ENCODE measurements at regions not wholly inside any gene's neighbourhood (a gene's known extent, or its start where the extent isn't known, plus 50 kb on each side); places are given as distances from the start of the nearest gene placed in this dataset.

DNA sequence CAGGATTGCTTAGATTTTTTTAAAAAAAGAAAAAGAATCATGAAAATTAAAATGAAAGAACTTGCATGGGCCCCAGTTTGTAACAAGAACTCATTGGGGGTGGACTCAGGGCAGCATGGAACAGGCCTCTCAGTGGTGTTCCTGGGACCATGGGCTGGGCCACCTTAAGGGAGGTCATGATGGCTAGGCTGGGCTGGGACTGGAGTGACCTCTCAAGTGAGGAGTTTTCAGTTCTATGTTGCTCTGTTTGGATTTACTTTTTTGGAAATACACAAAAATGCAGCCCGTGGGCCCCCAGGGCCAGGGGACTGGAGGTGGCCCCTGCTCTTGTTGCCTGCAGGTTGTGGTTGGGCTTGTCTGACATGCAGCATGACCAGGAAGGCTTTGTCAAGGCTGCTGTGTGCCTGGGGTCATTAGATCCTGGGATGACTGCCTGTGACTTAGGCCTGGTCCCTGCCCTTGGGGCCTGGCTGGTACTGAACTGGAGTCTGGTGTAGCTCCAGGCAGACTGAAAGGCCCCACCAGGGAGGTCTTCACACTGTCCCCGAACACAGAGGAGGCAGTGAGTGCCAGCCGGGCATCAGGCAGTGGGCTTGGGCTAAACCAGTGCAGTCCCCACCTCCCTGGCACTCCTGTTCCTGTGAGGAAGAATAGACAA is 115.6 kb downstream of the GLI2 start:
- ChIA-PET RAD21 (ENCODE audit: low non-redundant PET in 1 of 2, low total read pairs in 2 of 2, uncharacterized antibody in 2 of 2, unreplicated experiment in 2 of 2) (no interaction called here), CTCF (no interaction called here), POLR2A (no interaction called here)
- no peak for ATAC-seq
- Histone ChIP-seq H3K9ac (ENCODE audit: low read length) (no peak overlapping the region), H4K20me1 (ENCODE audit: insufficient read depth) (no peaks in the 10 kb centered on the region), H3K4me1 (ENCODE audit: control insufficient read depth in 1 of 2, insufficient read depth in 2 of 2, low read length in 2 of 2) (peaks cover 0 to under 1% of the 10 kb centered on the region in 2 experiments; a peak in 1 of 4 replicates), H3K36me3 (ENCODE audit: control insufficient read depth in 1 of 2, insufficient read depth in 2 of 2, low read length in 2 of 2) (no peaks in the 10 kb centered on the region), H3K27me3 (ENCODE audit: insufficient read depth, low read length) (no peaks in the 10 kb centered on the region), H3K4me2 (ENCODE audit: low read length) (no peak overlapping the region), H3K9me3 (ENCODE audit: control insufficient read depth in 1 of 2, insufficient read depth in 1 of 2, low read depth in 1 of 2, low read length in 2 of 2) (no peaks in the 10 kb centered on the region), H3K27ac (ENCODE audit: low read depth, low read length) (no peak overlapping the region), H2AFZ (ENCODE audit: low read depth, low read length, poor library complexity, severe bottlenecking) (no peak overlapping the region), H3K9me2 (ENCODE audit: insufficient read depth) (no peaks in the 10 kb centered on the region), H3K79me2 (ENCODE audit: insufficient read depth, low read length) (no peaks in the 10 kb centered on the region), H3K4me3 (replicated peaks in 1 of 2; ENCODE audit: low read depth in 1 of 2, low read length in 2 of 2) (no peak overlapping the region)
- no peak for TF ChIP-seq YY1 (IDR thresholded peaks at IDR 0.05; ENCODE audit: extremely low read depth, insufficient replicate concordance, low read depth, low read length)
- TF ChIP-seq, protein P1, sequence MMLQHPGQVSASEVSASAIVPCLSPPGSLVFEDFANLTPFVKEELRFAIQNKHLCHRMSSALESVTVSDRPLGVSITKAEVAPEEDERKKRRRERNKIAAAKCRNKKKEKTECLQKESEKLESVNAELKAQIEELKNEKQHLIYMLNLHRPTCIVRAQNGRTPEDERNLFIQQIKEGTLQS (IDR thresholded peaks at IDR 0.05) = no peak
- TF ChIP-seq EZH2phosphoT487 (IDR thresholded peaks at IDR 0.05; ENCODE audit: borderline replicate concordance) = no peak
- TF ChIP-seq SIN3A (IDR thresholded peaks at IDR 0.05; ENCODE audit: low read depth) = no peak
- no peak for TF ChIP-seq SRF (IDR thresholded peaks at IDR 0.05; ENCODE audit: low read depth)
- TF ChIP-seq, protein P2, sequence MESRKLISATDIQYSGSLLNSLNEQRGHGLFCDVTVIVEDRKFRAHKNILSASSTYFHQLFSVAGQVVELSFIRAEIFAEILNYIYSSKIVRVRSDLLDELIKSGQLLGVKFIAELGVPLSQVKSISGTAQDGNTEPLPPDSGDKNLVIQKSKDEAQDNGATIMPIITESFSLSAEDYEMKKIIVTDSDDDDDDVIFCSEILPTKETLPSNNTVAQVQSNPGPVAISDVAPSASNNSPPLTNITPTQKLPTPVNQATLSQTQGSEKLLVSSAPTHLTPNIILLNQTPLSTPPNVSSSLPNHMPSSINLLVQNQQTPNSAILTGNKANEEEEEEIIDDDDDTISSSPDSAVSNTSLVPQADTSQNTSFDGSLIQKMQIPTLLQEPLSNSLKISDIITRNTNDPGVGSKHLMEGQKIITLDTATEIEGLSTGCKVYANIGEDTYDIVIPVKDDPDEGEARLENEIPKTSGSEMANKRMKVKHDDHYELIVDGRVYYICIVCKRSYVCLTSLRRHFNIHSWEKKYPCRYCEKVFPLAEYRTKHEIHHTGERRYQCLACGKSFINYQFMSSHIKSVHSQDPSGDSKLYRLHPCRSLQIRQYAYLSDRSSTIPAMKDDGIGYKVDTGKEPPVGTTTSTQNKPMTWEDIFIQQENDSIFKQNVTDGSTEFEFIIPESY (IDR thresholded peaks at IDR 0.05; ENCODE audit: extremely low read depth, insufficient replicate concordance, low read length) = no peak
- TF ChIP-seq JUND (IDR thresholded peaks at IDR 0.05) = no peak
- TF ChIP-seq, protein P3, sequence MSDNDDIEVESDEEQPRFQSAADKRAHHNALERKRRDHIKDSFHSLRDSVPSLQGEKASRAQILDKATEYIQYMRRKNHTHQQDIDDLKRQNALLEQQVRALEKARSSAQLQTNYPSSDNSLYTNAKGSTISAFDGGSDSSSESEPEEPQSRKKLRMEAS (IDR thresholded peaks at IDR 0.05) = no peak
- TF ChIP-seq, protein P4, sequence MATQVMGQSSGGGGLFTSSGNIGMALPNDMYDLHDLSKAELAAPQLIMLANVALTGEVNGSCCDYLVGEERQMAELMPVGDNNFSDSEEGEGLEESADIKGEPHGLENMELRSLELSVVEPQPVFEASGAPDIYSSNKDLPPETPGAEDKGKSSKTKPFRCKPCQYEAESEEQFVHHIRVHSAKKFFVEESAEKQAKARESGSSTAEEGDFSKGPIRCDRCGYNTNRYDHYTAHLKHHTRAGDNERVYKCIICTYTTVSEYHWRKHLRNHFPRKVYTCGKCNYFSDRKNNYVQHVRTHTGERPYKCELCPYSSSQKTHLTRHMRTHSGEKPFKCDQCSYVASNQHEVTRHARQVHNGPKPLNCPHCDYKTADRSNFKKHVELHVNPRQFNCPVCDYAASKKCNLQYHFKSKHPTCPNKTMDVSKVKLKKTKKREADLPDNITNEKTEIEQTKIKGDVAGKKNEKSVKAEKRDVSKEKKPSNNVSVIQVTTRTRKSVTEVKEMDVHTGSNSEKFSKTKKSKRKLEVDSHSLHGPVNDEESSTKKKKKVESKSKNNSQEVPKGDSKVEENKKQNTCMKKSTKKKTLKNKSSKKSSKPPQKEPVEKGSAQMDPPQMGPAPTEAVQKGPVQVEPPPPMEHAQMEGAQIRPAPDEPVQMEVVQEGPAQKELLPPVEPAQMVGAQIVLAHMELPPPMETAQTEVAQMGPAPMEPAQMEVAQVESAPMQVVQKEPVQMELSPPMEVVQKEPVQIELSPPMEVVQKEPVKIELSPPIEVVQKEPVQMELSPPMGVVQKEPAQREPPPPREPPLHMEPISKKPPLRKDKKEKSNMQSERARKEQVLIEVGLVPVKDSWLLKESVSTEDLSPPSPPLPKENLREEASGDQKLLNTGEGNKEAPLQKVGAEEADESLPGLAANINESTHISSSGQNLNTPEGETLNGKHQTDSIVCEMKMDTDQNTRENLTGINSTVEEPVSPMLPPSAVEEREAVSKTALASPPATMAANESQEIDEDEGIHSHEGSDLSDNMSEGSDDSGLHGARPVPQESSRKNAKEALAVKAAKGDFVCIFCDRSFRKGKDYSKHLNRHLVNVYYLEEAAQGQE (IDR thresholded peaks at IDR 0.05; ENCODE audit: low read depth) = no peak
- TF ChIP-seq CEBPB (IDR thresholded peaks at IDR 0.05; ENCODE audit: low read depth) = no peak
- no TSS peak for BruUV-seq (replicated peaks)
- DNase-seq (ENCODE audit: low read depth, low spot score) = no peak
- intact Hi-C loops (cut with micrococcal nuclease) = no loop called here
